ENCODE measurements at regions not wholly inside any gene's neighbourhood (a gene's known extent, or its start where the extent isn't known, plus 50 kb on each side); places are given as distances from the start of the nearest gene placed in this dataset.

GRCh38 chr10:33109788-33110469 lies 151.9 kb upstream of the ITGB1 start:
- intact Hi-C loops (cut with micrococcal nuclease) (no loop called here), dilution Hi-C loops (cut with MboI; ENCODE audit: extremely low pct_ligation_motif_present, low sequenced_read_pairs) (no loop called here)
- BruUV-seq (replicated peaks): no TSS peak
- H3K36me3 ChIP-seq (ENCODE audit: control insufficient read depth in 2 of 2, extremely low read depth in 1 of 2, insufficient read depth in 2 of 2, low read length in 2 of 2): no peaks in the 10 kb centered on the region
- no peak overlapping the region for H2AFZ ChIP-seq (ENCODE audit: low read depth, low read length)
- no peaks in the 10 kb centered on the region for H3K79me2 ChIP-seq (ENCODE audit: control insufficient read depth, insufficient read depth, low read length)
- POLR2A ChIA-PET: no interaction called here
- FAIRE-seq (no peak), DNase-seq (ENCODE audit: low read depth, low spot score) (no peak)
- peaks cover 3% of the 10 kb centered on the region for H3K4me1 ChIP-seq (ENCODE audit: control insufficient read depth, extremely low read depth, insufficient read depth, low read length)
- TF ChIP-seq GATA2 (IDR thresholded peaks at IDR 0.05; ENCODE audit: insufficient read depth, insufficient read length, low read depth, low read length) (no peak), POLR2A (IDR thresholded peaks at IDR 0.05; ENCODE audit: low read depth, low read length) (no peak), MYC (IDR thresholded peaks at IDR 0.05; ENCODE audit: low read depth, low read length) (no peak), FOS (IDR thresholded peaks at IDR 0.05; ENCODE audit: borderline replicate concordance, insufficient read depth, low read length) (no peak), POLR2AphosphoS5 (IDR thresholded peaks at IDR 0.05; ENCODE audit: insufficient read depth, low read depth, low read length) (no peak), JUN (IDR thresholded peaks at IDR 0.05; ENCODE audit: borderline replicate concordance, insufficient read depth, insufficient read length, low read depth) (no peak), MAX (IDR thresholded peaks at IDR 0.05; ENCODE audit: insufficient read depth, insufficient read length) (no peak), EZH2 (IDR thresholded peaks at IDR 0.05; ENCODE audit: borderline replicate concordance, low read depth, low read length, severe bottlenecking) (no peak)
- TF ChIP-seq, protein P1, sequence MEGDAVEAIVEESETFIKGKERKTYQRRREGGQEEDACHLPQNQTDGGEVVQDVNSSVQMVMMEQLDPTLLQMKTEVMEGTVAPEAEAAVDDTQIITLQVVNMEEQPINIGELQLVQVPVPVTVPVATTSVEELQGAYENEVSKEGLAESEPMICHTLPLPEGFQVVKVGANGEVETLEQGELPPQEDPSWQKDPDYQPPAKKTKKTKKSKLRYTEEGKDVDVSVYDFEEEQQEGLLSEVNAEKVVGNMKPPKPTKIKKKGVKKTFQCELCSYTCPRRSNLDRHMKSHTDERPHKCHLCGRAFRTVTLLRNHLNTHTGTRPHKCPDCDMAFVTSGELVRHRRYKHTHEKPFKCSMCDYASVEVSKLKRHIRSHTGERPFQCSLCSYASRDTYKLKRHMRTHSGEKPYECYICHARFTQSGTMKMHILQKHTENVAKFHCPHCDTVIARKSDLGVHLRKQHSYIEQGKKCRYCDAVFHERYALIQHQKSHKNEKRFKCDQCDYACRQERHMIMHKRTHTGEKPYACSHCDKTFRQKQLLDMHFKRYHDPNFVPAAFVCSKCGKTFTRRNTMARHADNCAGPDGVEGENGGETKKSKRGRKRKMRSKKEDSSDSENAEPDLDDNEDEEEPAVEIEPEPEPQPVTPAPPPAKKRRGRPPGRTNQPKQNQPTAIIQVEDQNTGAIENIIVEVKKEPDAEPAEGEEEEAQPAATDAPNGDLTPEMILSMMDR (IDR thresholded peaks at IDR 0.05; ENCODE audit: extremely low read depth in 1 of 2, insufficient read depth in 1 of 2, low read depth in 1 of 2, low read length in 2 of 2): no peak
- no peak overlapping the region for H3K27ac ChIP-seq (ENCODE audit: insufficient read depth, low read depth, low read length)
- no peak overlapping the region for H3K4me2 ChIP-seq (ENCODE audit: insufficient read depth, low read length)
- no peak overlapping the region for H3K4me3 ChIP-seq (replicated peaks in 1 of 3; ENCODE audit: insufficient read depth in 1 of 3, low read depth in 1 of 3, low read length in 3 of 3)
- H3K9ac ChIP-seq (replicated peaks; ENCODE audit: extremely low read depth, insufficient read depth, low read length): no peak overlapping the region
- H3K27me3 ChIP-seq (ENCODE audit: control insufficient read depth in 2 of 2, insufficient read depth in 2 of 2, low read length in 2 of 2): peaks cover 3 to 7% of the 10 kb centered on the region in 2 experiments
- H3K9me1 ChIP-seq (replicated peaks; ENCODE audit: control insufficient read depth, extremely low read depth, insufficient read depth, low read length): no peaks in the 10 kb centered on the region
- CTCF ChIA-PET: interaction anchor here (0.8 kb wide), 1 partner anchor 17 kb away, joined by 4 read pairs; no protein-coding TSS in a partner anchor
- H4K20me1 ChIP-seq (replicated peaks; ENCODE audit: control insufficient read depth, extremely low read depth, insufficient read depth, low read length): no peaks in the 10 kb centered on the region
- H3K9me3 ChIP-seq (replicated peaks; ENCODE audit: control insufficient read depth, insufficient read depth, low read length): no peaks in the 10 kb centered on the region

Data from endothelial cell of umbilical vein (primary cell).